Naive thymus-derived CD8-positive, alpha-beta T cell (primary cell): ENCODE measurements at regions not wholly inside any gene's neighbourhood (a gene's known extent, or its start where the extent isn't known, plus 50 kb on each side); places are given as distances from the start of the nearest gene placed in this dataset.
"Not testable (repeated sequence)": the region's sequence is repeated elsewhere in the genome, so short reads cannot be mapped to it uniquely, and the experiment has no call there.

Experiments used
- ATAC-seq, 2 donors: fragments of 150-1000 bp; cut with Tn5 transposase in 1 of 2; sonication (Bioruptor Pico), chemical (Tn5 transposase) in 1 of 2; 1 replicate in 1 of 2; 2 replicates in 1 of 2; pipeline ENCODE4 v1.10.0; 2021; ENCODE audit warnings: mild to moderate bottlenecking in 2 of 2, moderate library complexity in 2 of 2
- POLR2A ChIA-PET: fragments of 350-600 bp; sonication (Branson Sonifier 250); formaldehyde crosslinking; loops from one replicate; lab custom pipeline; 2021; ENCODE audit warnings: antibody characterized with exemption; lab: Charles Lee
- DNase-seq, 10 donors: peaks; one replicate each; pipeline versions ENCODE4 v3.0.0 to v3.0.0-alpha.2; 2020 to 2022
- H3K27ac Mint-ChIP-seq, 10 donors: one replicate each; pipeline ENCODE4 v1.8.0; 2020 to 2022; ENCODE audit warnings: mild to moderate bottlenecking in 10 of 10, mixed read lengths in 10 of 10, moderate library complexity in 4 of 10, inconsistent platforms in 1 of 10
- H3K27me3 Mint-ChIP-seq, 5 donors: one replicate each; pipeline ENCODE4 v1.8.0; 2021 to 2022; ENCODE audit warnings: mixed read lengths in 5 of 5
- H3K36me3 Mint-ChIP-seq, 3 donors: one replicate each; pipeline ENCODE4 v1.8.0; 2020 to 2022; ENCODE audit warnings: mixed read lengths in 3 of 3, mild to moderate bottlenecking in 2 of 3, inconsistent platforms in 1 of 3
- H3K4me1 Mint-ChIP-seq, 4 donors: one replicate each; pipeline ENCODE4 v1.8.0; 2021 to 2022; ENCODE audit warnings: mixed read lengths in 4 of 4
- H3K4me3 Mint-ChIP-seq, 10 donors: one replicate each; pipeline ENCODE4 v1.8.0; 2020 to 2022; ENCODE audit warnings: mild to moderate bottlenecking in 10 of 10, mixed read lengths in 10 of 10, moderate library complexity in 6 of 10, inconsistent platforms in 1 of 10
- H3K9me3 Mint-ChIP-seq, 9 donors: one replicate each; pipeline ENCODE4 v1.8.0; 2020 to 2022; ENCODE audit warnings: mixed read lengths in 9 of 9, mild to moderate bottlenecking in 3 of 9, inconsistent platforms in 1 of 9, moderate library complexity in 1 of 9

GRCh38 chr15:96448923-96449322 lies 118.4 kb downstream of the NR2F2 start:
- ATAC-seq: no peak
- no peaks in the 10 kb centered on the region for H3K4me1 Mint-ChIP-seq
- no peak overlapping the region for H3K27ac Mint-ChIP-seq
- peaks cover 3 to 20% (median 13%) of the 10 kb centered on the region in 5 donors for H3K27me3 Mint-ChIP-seq
- no peak overlapping the region for H3K4me3 Mint-ChIP-seq
- POLR2A ChIA-PET: no interaction called here
- peaks cover 0 to 5% (median 0%) of the 10 kb centered on the region in 9 donors for H3K9me3 Mint-ChIP-seq
- no peak for DNase-seq
- no peaks in the 10 kb centered on the region for H3K36me3 Mint-ChIP-seq

- Mint-ChIP-seq H3K4me3 (no peak overlapping the region), H3K27ac (no peak overlapping the region), H3K36me3 (no peaks in the 10 kb centered on the region), H3K27me3 (peaks cover 13 to 22% (median 15%) of the 10 kb centered on the region in 5 donors), H3K4me1 (peaks cover 0 to 3% (median 0%) of the 10 kb centered on the region in 4 donors), H3K9me3 (peaks cover 0 to 4% (median 0%) of the 10 kb centered on the region in 9 donors)
- DNase-seq (no peak), ATAC-seq (no peak)
- POLR2A ChIA-PET: no interaction called here
Measured at GRCh38 chr15:96457841-96458240, 127.3 kb downstream of the NR2F2 start.

- ATAC-seq (no peak), DNase-seq (no peak)
- Mint-ChIP-seq H3K36me3 (no peaks in the 10 kb centered on the region), H3K27ac (no peak overlapping the region), H3K9me3 (peaks cover 0 to 4% (median 0%) of the 10 kb centered on the region in 9 donors), H3K4me1 (peaks cover 0 to 3% (median 0%) of the 10 kb centered on the region in 4 donors), H3K4me3 (no peak overlapping the region), H3K27me3 (peaks cover 11 to 22% (median 15%) of the 10 kb centered on the region in 5 donors)
- POLR2A ChIA-PET: no interaction called here
Measured at GRCh38 chr15:96460106-96460505, 129.6 kb downstream of the NR2F2 start.

- peaks cover 6 to 23% (median 10%) of the 10 kb centered on the region in 5 donors for H3K27me3 Mint-ChIP-seq
Measured at GRCh38 chr15:96462768-96463750, 132.6 kb downstream of the NR2F2 start.

GRCh38 chr15:96466389-96466947 lies 136.0 kb downstream of the NR2F2 start:
- no peak for ATAC-seq
- peaks cover 0 to 9% (median 0%) of the 10 kb centered on the region in 9 donors for H3K9me3 Mint-ChIP-seq
- H3K4me3 Mint-ChIP-seq: no peak overlapping the region
- no peak overlapping the region for H3K27ac Mint-ChIP-seq
- DNase-seq: no peak
- POLR2A ChIA-PET: no interaction called here
- no peaks in the 10 kb centered on the region for H3K4me1 Mint-ChIP-seq
- H3K36me3 Mint-ChIP-seq: no peaks in the 10 kb centered on the region
- H3K27me3 Mint-ChIP-seq: peaks cover 3 to 41% (median 13%) of the 10 kb centered on the region in 5 donors

More at GRCh38 chr15:96462768-96463750, 132.6 kb downstream of the NR2F2 start:
- no peak overlapping the region for H3K27ac Mint-ChIP-seq
- H3K36me3 Mint-ChIP-seq: no peaks in the 10 kb centered on the region
- DNase-seq: no peak
- H3K9me3 Mint-ChIP-seq: peaks cover 0 to 4% (median 0%) of the 10 kb centered on the region in 9 donors
- POLR2A ChIA-PET: no interaction called here
- peaks cover 0 to 3% (median 0%) of the 10 kb centered on the region in 4 donors for H3K4me1 Mint-ChIP-seq
- ATAC-seq: no peak
- no peak overlapping the region for H3K4me3 Mint-ChIP-seq

GRCh38 chr15:96468036-96468435 lies 137.5 kb downstream of the NR2F2 start:
- DNase-seq: no peak
- peaks cover 0 to 9% (median 0%) of the 10 kb centered on the region in 9 donors for H3K9me3 Mint-ChIP-seq
- POLR2A ChIA-PET: no interaction called here

GRCh38 chr15:96470681-96471310 lies 140.3 kb downstream of the NR2F2 start:
- Mint-ChIP-seq H3K4me1 (no peaks in the 10 kb centered on the region), H3K27ac (no peak overlapping the region), H3K36me3 (no peaks in the 10 kb centered on the region), H3K27me3 (peaks cover 3 to 48% (median 13%) of the 10 kb centered on the region in 5 donors), H3K4me3 (no peak overlapping the region), H3K9me3 (peaks cover 0 to 9% (median 0%) of the 10 kb centered on the region in 9 donors)
- ATAC-seq: no peak
- no peak for DNase-seq
- POLR2A ChIA-PET: no interaction called here

More at GRCh38 chr15:96468036-96468435, 137.5 kb downstream of the NR2F2 start:
- peaks cover 3 to 48% (median 13%) of the 10 kb centered on the region in 5 donors for H3K27me3 Mint-ChIP-seq
- no peak overlapping the region for H3K4me3 Mint-ChIP-seq
- H3K27ac Mint-ChIP-seq: no peak overlapping the region
- H3K36me3 Mint-ChIP-seq: no peaks in the 10 kb centered on the region
- H3K4me1 Mint-ChIP-seq: no peaks in the 10 kb centered on the region
- ATAC-seq: no peak

- ATAC-seq: no peak
- peaks cover 0 to 39% (median 9%) of the 10 kb centered on the region in 5 donors for H3K27me3 Mint-ChIP-seq
- POLR2A ChIA-PET: no interaction called here
- no peaks in the 10 kb centered on the region for H3K36me3 Mint-ChIP-seq
- H3K9me3 Mint-ChIP-seq: peaks cover 0 to 9% (median 0%) of the 10 kb centered on the region in 9 donors
- DNase-seq: no peak
- H3K4me1 Mint-ChIP-seq: no peaks in the 10 kb centered on the region
- no peak overlapping the region for H3K27ac Mint-ChIP-seq
- no peak overlapping the region for H3K4me3 Mint-ChIP-seq
Measured at GRCh38 chr15:96472681-96473080, 142.2 kb downstream of the NR2F2 start.

- no peak for ATAC-seq
- no peak overlapping the region for H3K4me3 Mint-ChIP-seq
- H3K27ac Mint-ChIP-seq: no peak overlapping the region
- H3K27me3 Mint-ChIP-seq: peaks cover 0 to 32% (median 6%) of the 10 kb centered on the region in 5 donors
- H3K9me3 Mint-ChIP-seq: peaks cover 0 to 2% (median 0%) of the 10 kb centered on the region in 9 donors
- no peaks in the 10 kb centered on the region for H3K4me1 Mint-ChIP-seq
- no peak for DNase-seq
- POLR2A ChIA-PET: no interaction called here
- no peaks in the 10 kb centered on the region for H3K36me3 Mint-ChIP-seq
Measured at GRCh38 chr15:96473556-96473955, 143.1 kb downstream of the NR2F2 start.

GRCh38 chr15:96474231-96474664 lies 143.7 kb downstream of the NR2F2 start:
- ATAC-seq (no peak), DNase-seq (no peak)
- POLR2A ChIA-PET: no interaction called here
- Mint-ChIP-seq H3K4me3 (no peak overlapping the region), H3K4me1 (no peaks in the 10 kb centered on the region), H3K27ac (no peak overlapping the region), H3K27me3 (peaks cover 0 to 25% (median 3%) of the 10 kb centered on the region in 5 donors), H3K36me3 (no peaks in the 10 kb centered on the region), H3K9me3 (peaks cover 0 to under 1% (median 0%) of the 10 kb centered on the region in 9 donors)

GRCh38 chr15:96477227-96477626 lies 146.7 kb downstream of the NR2F2 start:
- Mint-ChIP-seq H3K4me3 (no peak overlapping the region), H3K27me3 (peaks cover 0 to 8% (median 2%) of the 10 kb centered on the region in 5 donors), H3K4me1 (no peaks in the 10 kb centered on the region), H3K9me3 (peaks cover 0 to 3% (median 0%) of the 10 kb centered on the region in 9 donors), H3K36me3 (no peaks in the 10 kb centered on the region), H3K27ac (no peak overlapping the region)
- POLR2A ChIA-PET: no interaction called here
- DNase-seq (no peak), ATAC-seq (no peak)

GRCh38 chr15:96484412-96484811 lies 153.9 kb downstream of the NR2F2 start:
- H3K36me3 Mint-ChIP-seq, H3K4me1 Mint-ChIP-seq, DNase-seq, ATAC-seq, POLR2A ChIA-PET, H3K4me3 Mint-ChIP-seq, H3K27ac Mint-ChIP-seq, H3K9me3 Mint-ChIP-seq: not testable (repeated sequence)
- H3K27me3 Mint-ChIP-seq: peaks cover 0 to 27% (median 5%) of the 10 kb centered on the region in 5 donors
